HG03103 (cell line): ENCODE measurements at regions not wholly inside any gene's neighbourhood (a gene's known extent, or its start where the extent isn't known, plus 50 kb on each side); places are given as distances from the start of the nearest gene placed in this dataset.

ENCODE experiments used
- ATAC-seq: cut with Tn5 transposase; IDR thresholded peaks from one replicate; pipeline ENCODE4 v1.9.1; 2021; ENCODE audit warnings: low read depth; ENCODE audit not compliant: unreplicated experiment

- no peak for ATAC-seq
Observed at GRCh38 chr3:106014971-106015370, 146.2 kb upstream of the CBLB start.

GRCh38 chr3:106018102-106018501 is 149.3 kb upstream of the CBLB start:
- no peak for ATAC-seq

GRCh38 chr3:106018929-106019550 is 150.2 kb upstream of the CBLB start:
- no peak for ATAC-seq

GRCh38 chr3:106022913-106023312 is 154.1 kb upstream of the CBLB start:
- no peak for ATAC-seq

- ATAC-seq, result no peak
Observed at GRCh38 chr3:106025151-106025722, 156.4 kb upstream of the CBLB start.

- ATAC-seq, result no peak
Observed at GRCh38 chr3:106029954-106030626, 161.3 kb upstream of the CBLB start.

- no peak for ATAC-seq
Observed at GRCh38 chr3:106030627-106030963, 161.8 kb upstream of the CBLB start.

- no peak for ATAC-seq
Observed at GRCh38 chr3:106032479-106032878, 163.7 kb upstream of the CBLB start.

GRCh38 chr3:106033654-106034053 is 164.8 kb upstream of the CBLB start:
- no peak for ATAC-seq

- ATAC-seq, result no peak
Observed at GRCh38 chr3:106034313-106034712, 165.5 kb upstream of the CBLB start.

- no peak for ATAC-seq
Observed at GRCh38 chr3:106035619-106036018, 166.8 kb upstream of the CBLB start.

- ATAC-seq, result no peak
Observed at GRCh38 chr3:106036696-106037095, 167.9 kb upstream of the CBLB start.

- ATAC-seq, result no peak
Observed at GRCh38 chr3:106047221-106047620, 178.4 kb upstream of the CBLB start.

GRCh38 chr3:106048946-106049481 is 180.2 kb upstream of the CBLB start:
- no peak for ATAC-seq

GRCh38 chr3:106049821-106050220 is 181.0 kb upstream of the CBLB start:
- ATAC-seq, result no peak

GRCh38 chr3:106056931-106057330 is 188.1 kb upstream of the CBLB start:
- ATAC-seq, result no peak

- ATAC-seq, result no peak
Observed at GRCh38 chr3:106058475-106058874, 189.7 kb upstream of the CBLB start.

- no peak for ATAC-seq
Observed at GRCh38 chr3:106059953-106060517, 191.2 kb upstream of the CBLB start.

- no peak for ATAC-seq
Observed at GRCh38 chr3:106063909-106064308, 195.1 kb upstream of the CBLB start.

- ATAC-seq, result no peak
Observed at GRCh38 chr3:106065831-106066230, 197.0 kb upstream of the CBLB start.

- no peak for ATAC-seq
Observed at GRCh38 chr3:106067711-106068110, 198.9 kb upstream of the CBLB start.

GRCh38 chr3:106068381-106068780 is 199.6 kb upstream of the CBLB start:
- ATAC-seq, result no peak
